ENCODE measurements at regions not wholly inside any gene's neighbourhood (a gene's known extent, or its start where the extent isn't known, plus 50 kb on each side); places are given as distances from the start of the nearest gene placed in this dataset.

- peaks cover 15% of the 10 kb centered on the region for H3K9me3 Mint-ChIP-seq
- no peaks in the 10 kb centered on the region for H3K36me3 Mint-ChIP-seq (ENCODE audit: low read depth)
- H3K27ac Mint-ChIP-seq: no peak overlapping the region
- no peaks in the 10 kb centered on the region for H3K4me1 Mint-ChIP-seq
- DNase-seq: no peak
- no peak for TF ChIP-seq CTCF (IDR thresholded peaks at IDR 0.05)
- H3K4me3 Mint-ChIP-seq: no peak overlapping the region
- H3K27me3 Mint-ChIP-seq (ENCODE audit: low read depth, poor library complexity): peaks cover 2% of the 10 kb centered on the region
These were observed 627.8 kb upstream of the CNTNAP2 start for GRCh38 chr7:145488816-145489215.

GRCh38 chr7:145481985-145482384 is 634.6 kb upstream of the CNTNAP2 start:
- no peaks in the 10 kb centered on the region for H3K9me3 Mint-ChIP-seq

GRCh38 chr7:145478541-145478940 is 638.1 kb upstream of the CNTNAP2 start:
- H3K4me1 Mint-ChIP-seq: peaks cover 5% of the 10 kb centered on the region
- no peak overlapping the region for H3K4me3 Mint-ChIP-seq
- no peaks in the 10 kb centered on the region for H3K36me3 Mint-ChIP-seq (ENCODE audit: low read depth)
- H3K27me3 Mint-ChIP-seq (ENCODE audit: low read depth, poor library complexity): no peaks in the 10 kb centered on the region
- no peaks in the 10 kb centered on the region for H3K9me3 Mint-ChIP-seq
- DNase-seq: no peak
- TF ChIP-seq CTCF (IDR thresholded peaks at IDR 0.05): no peak
- no peak overlapping the region for H3K27ac Mint-ChIP-seq

More at GRCh38 chr7:145481985-145482384, 634.6 kb upstream of the CNTNAP2 start:
- no peak overlapping the region for H3K27ac Mint-ChIP-seq
- H3K36me3 Mint-ChIP-seq (ENCODE audit: low read depth): no peaks in the 10 kb centered on the region
- no peaks in the 10 kb centered on the region for H3K27me3 Mint-ChIP-seq (ENCODE audit: low read depth, poor library complexity)
- DNase-seq: no peak
- no peaks in the 10 kb centered on the region for H3K4me1 Mint-ChIP-seq
- no peak for TF ChIP-seq CTCF (IDR thresholded peaks at IDR 0.05)
- H3K4me3 Mint-ChIP-seq: no peak overlapping the region

GRCh38 chr7:145474009-145474686 is 638.3 kb upstream of the TPK1 start:
- no peaks in the 10 kb centered on the region for H3K27me3 Mint-ChIP-seq (ENCODE audit: low read depth, poor library complexity)
- no peak for DNase-seq
- H3K27ac Mint-ChIP-seq: no peak overlapping the region
- peaks cover 5% of the 10 kb centered on the region for H3K4me1 Mint-ChIP-seq
- no peak overlapping the region for H3K4me3 Mint-ChIP-seq
- no peaks in the 10 kb centered on the region for H3K9me3 Mint-ChIP-seq
- H3K36me3 Mint-ChIP-seq (ENCODE audit: low read depth): no peaks in the 10 kb centered on the region
- no peak for TF ChIP-seq CTCF (IDR thresholded peaks at IDR 0.05)

- no peak overlapping the region for H3K4me3 Mint-ChIP-seq
- no peaks in the 10 kb centered on the region for H3K27me3 Mint-ChIP-seq (ENCODE audit: low read depth, poor library complexity)
- no peak for TF ChIP-seq CTCF (IDR thresholded peaks at IDR 0.05)
- peaks cover 7% of the 10 kb centered on the region for H3K9me3 Mint-ChIP-seq
- H3K4me1 Mint-ChIP-seq: peaks cover 5% of the 10 kb centered on the region
- H3K36me3 Mint-ChIP-seq (ENCODE audit: low read depth): no peaks in the 10 kb centered on the region
- no peak for DNase-seq
- H3K27ac Mint-ChIP-seq: no peak overlapping the region
These were observed 636.0 kb upstream of the TPK1 start for GRCh38 chr7:145471883-145472282.

- Mint-ChIP-seq H3K4me3 (no peak overlapping the region), H3K9me3 (peaks cover 22% of the 10 kb centered on the region), H3K27me3 (ENCODE audit: low read depth, poor library complexity) (no peaks in the 10 kb centered on the region), H3K27ac (no peak overlapping the region), H3K4me1 (no peaks in the 10 kb centered on the region), H3K36me3 (ENCODE audit: low read depth) (no peaks in the 10 kb centered on the region)
- DNase-seq: no peak
- TF ChIP-seq CTCF (IDR thresholded peaks at IDR 0.05): no peak
These were observed 628.4 kb upstream of the TPK1 start for GRCh38 chr7:145464287-145464686.

All from nephron progenitor cell (in vitro differentiated cells).